DOHH2 (cell line): ENCODE measurements at regions not wholly inside any gene's neighbourhood (a gene's known extent, or its start where the extent isn't known, plus 50 kb on each side); places are given as distances from the start of the nearest gene placed in this dataset.

Experiments used
- H3F3A ChIP-seq: fragments of 200-600 bp; sonication (generic), shearing (Covaris generic); 2 replicates; pipeline ENCODE4 v1.6.0; 2016; ENCODE audit warnings: antibody characterized with exemption, mild to moderate bottlenecking; ENCODE audit not compliant: control insufficient read depth, insufficient read depth
- H3K27ac ChIP-seq: fragments of 200-600 bp; sonication (generic); 2 replicates; pipeline ENCODE4 v1.5.1; 2014; ENCODE audit warnings: low read depth, mild to moderate bottlenecking, low read length, moderate library complexity
- H3K27me3 ChIP-seq: fragments of 200-600 bp; sonication (generic); 2 replicates; pipeline ENCODE4 v1.6.1; 2014; ENCODE audit warnings: mild to moderate bottlenecking, low read length, mixed read lengths; ENCODE audit not compliant: control insufficient read depth
- H3K36me3 ChIP-seq: fragments of 200-600 bp; sonication (generic); 2 replicates; pipeline ENCODE4 v1.6.1; 2014; ENCODE audit warnings: mild to moderate bottlenecking, low read length, moderate library complexity, mixed read lengths; ENCODE audit not compliant: control insufficient read depth
- H3K4me1 ChIP-seq: fragments of 200-600 bp; sonication (generic); 2 replicates; pipeline ENCODE4 v1.6.1; 2014; ENCODE audit warnings: mild to moderate bottlenecking, low read length, mixed read lengths; ENCODE audit not compliant: control insufficient read depth
- H3K4me2 ChIP-seq: fragments of 200-600 bp; sonication (generic); 2 replicates; pipeline ENCODE4 v1.6.0; 2014; ENCODE audit warnings: mild to moderate bottlenecking, low read length, moderate library complexity
- H3K4me3 ChIP-seq: fragments of 200-600 bp; sonication (generic); 2 replicates; pipeline ENCODE4 v1.5.1; 2014; ENCODE audit warnings: mild to moderate bottlenecking, low read length, mixed read lengths
- H3K79me2 ChIP-seq: fragments of 200-600 bp; sonication (generic); 2 replicates; pipeline ENCODE4 v1.6.1; 2014; ENCODE audit warnings: mild to moderate bottlenecking, low read length, mixed read lengths; ENCODE audit not compliant: control insufficient read depth
- H3K9me2 ChIP-seq: fragments of 200-600 bp; sonication (generic); replicated peaks from 2 replicates; pipeline ENCODE4 v1.6.1; 2014; ENCODE audit warnings: mild to moderate bottlenecking, low read length, mixed read lengths; ENCODE audit not compliant: control insufficient read depth
- H3K9me3 ChIP-seq: fragments of 200-600 bp; sonication (generic); 2 replicates; pipeline ENCODE4 v1.6.1; 2014; ENCODE audit warnings: antibody characterized with exemption, low read length, mixed read lengths; ENCODE audit not compliant: control insufficient read depth, insufficient read depth
- H4K20me1 ChIP-seq: fragments of 200-600 bp; sonication (generic); 2 replicates; pipeline ENCODE4 v1.6.0; 2014; ENCODE audit warnings: low read depth, mild to moderate bottlenecking, antibody characterized with exemption, low read length, moderate library complexity; ENCODE audit not compliant: control insufficient read depth, insufficient read depth
- CTCF ChIP-seq: fragments of 200-600 bp; sonication (generic); IDR thresholded peaks from one replicate; pipeline ENCODE4 v1.5.1; 2014; ENCODE audit warnings: antibody characterized with exemption, mild to moderate bottlenecking, low read depth, low read length; ENCODE audit not compliant: poor library complexity, severe bottlenecking
- EZH2phosphoT487 ChIP-seq: fragments of 200-600 bp; sonication (generic); IDR thresholded peaks from 2 replicates; pipeline ENCODE4 v1.6.1; 2017; ENCODE audit warnings: borderline replicate concordance, mild to moderate bottlenecking, antibody characterized with exemption, low read length, moderate library complexity, mixed read lengths

GRCh38 chrX:22616867-22617266 is 344.2 kb downstream of the CBLL2 start:
- Histone ChIP-seq H3K4me2 (no peak overlapping the region), H4K20me1 (no peaks in the 10 kb centered on the region), H3K27me3 (no peaks in the 10 kb centered on the region), H3F3A (no peaks in the 10 kb centered on the region), H3K9me3 (no peaks in the 10 kb centered on the region), H3K36me3 (no peaks in the 10 kb centered on the region), H3K4me3 (no peak overlapping the region), H3K4me1 (no peaks in the 10 kb centered on the region), H3K79me2 (no peaks in the 10 kb centered on the region), H3K27ac (no peak overlapping the region), H3K9me2 (no peaks in the 10 kb centered on the region)
- TF ChIP-seq CTCF: no peak
- no peak for TF ChIP-seq EZH2phosphoT487

GRCh38 chrX:22627576-22627975 is 354.9 kb downstream of the CBLL2 start:
- H3K79me2 ChIP-seq: no peaks in the 10 kb centered on the region
- no peaks in the 10 kb centered on the region for H3K4me1 ChIP-seq
- H3K4me2 ChIP-seq: no peak overlapping the region
- H3K9me2 ChIP-seq: no peaks in the 10 kb centered on the region
- H3F3A ChIP-seq: no peaks in the 10 kb centered on the region
- H3K27me3 ChIP-seq: no peaks in the 10 kb centered on the region
- no peaks in the 10 kb centered on the region for H3K36me3 ChIP-seq
- no peak overlapping the region for H3K4me3 ChIP-seq
- H4K20me1 ChIP-seq: no peaks in the 10 kb centered on the region
- no peaks in the 10 kb centered on the region for H3K9me3 ChIP-seq
- TF ChIP-seq EZH2phosphoT487: no peak
- no peak for TF ChIP-seq CTCF
- no peak overlapping the region for H3K27ac ChIP-seq

- no peak overlapping the region for H3K27ac ChIP-seq
- H3K79me2 ChIP-seq: no peaks in the 10 kb centered on the region
- no peaks in the 10 kb centered on the region for H3K36me3 ChIP-seq
- no peak overlapping the region for H3K4me2 ChIP-seq
- no peaks in the 10 kb centered on the region for H3K9me2 ChIP-seq
- H3F3A ChIP-seq: no peaks in the 10 kb centered on the region
- no peaks in the 10 kb centered on the region for H4K20me1 ChIP-seq
- no peak overlapping the region for H3K4me3 ChIP-seq
- no peaks in the 10 kb centered on the region for H3K4me1 ChIP-seq
- no peaks in the 10 kb centered on the region for H3K9me3 ChIP-seq
- TF ChIP-seq CTCF: no peak
- TF ChIP-seq EZH2phosphoT487: no peak
- H3K27me3 ChIP-seq: no peaks in the 10 kb centered on the region
These were observed 355.6 kb downstream of the CBLL2 start for GRCh38 chrX:22628275-22628674.
